GM12892 (cell line): ENCODE measurements at regions not wholly inside any gene's neighbourhood (a gene's known extent, or its start where the extent isn't known, plus 50 kb on each side); places are given as distances from the start of the nearest gene placed in this dataset.

Experiments
- POLR2A ChIP-seq: IDR thresholded peaks from 2 replicates; pipeline ENCODE4 v1.6.1; 2011; ENCODE audit warnings: low read depth, low read length, control low read depth
- POLR2AphosphoS5 ChIP-seq: IDR thresholded peaks from 2 replicates; pipeline ENCODE4 v1.6.1; 2011; ENCODE audit warnings: low read depth, low read length, control low read depth
- TAF1 ChIP-seq: IDR thresholded peaks from 2 replicates; pipeline ENCODE4 v1.6.1; 2011; ENCODE audit warnings: low read depth, mild to moderate bottlenecking, control low read depth, low read length, borderline replicate concordance

DNA sequence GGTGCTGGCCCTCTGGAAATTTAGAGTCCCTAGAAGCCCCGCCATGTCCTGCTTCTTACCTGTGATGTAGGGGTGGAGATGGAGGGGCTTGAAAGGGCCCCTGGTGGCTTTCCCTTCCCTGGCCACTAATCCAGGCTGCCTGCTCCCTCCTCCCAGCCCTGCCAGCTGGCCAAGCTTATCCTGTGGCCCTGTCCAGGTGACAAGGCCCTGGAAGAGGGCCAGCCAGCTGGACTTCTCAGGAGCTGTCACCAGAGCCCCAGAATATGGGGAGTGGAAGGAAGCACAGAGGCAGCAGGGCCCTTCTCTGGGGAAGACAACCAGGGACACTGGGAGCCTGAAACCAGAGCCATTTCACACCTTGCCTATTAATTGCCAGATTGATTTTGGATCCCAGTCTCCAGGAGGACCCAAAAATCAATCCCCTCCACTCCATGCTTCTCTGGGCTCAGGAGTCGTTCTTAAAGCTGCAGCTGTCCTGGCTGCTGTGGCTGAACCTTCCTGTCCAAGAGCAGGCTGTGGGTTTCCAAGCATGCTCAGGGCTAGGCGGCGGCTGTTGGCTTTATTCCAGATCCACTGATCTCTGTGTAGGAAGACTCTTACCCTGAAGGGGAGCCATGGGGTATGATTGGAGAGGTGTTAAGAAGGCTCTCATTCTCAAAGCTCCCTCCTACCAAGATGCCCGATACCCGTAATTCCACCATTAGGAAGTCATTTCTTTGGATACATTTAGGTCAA is 52.6 kb upstream of the PCBD1 start:
- no peak for TF ChIP-seq POLR2A
- TF ChIP-seq TAF1 = no peak
- TF ChIP-seq POLR2AphosphoS5 = no peak
